SJCRH30 (cell line): ENCODE measurements at regions not wholly inside any gene's neighbourhood (a gene's known extent, or its start where the extent isn't known, plus 50 kb on each side); places are given as distances from the start of the nearest gene placed in this dataset.

Experiments
- DNase-seq, 2 experiments: peaks; one replicate each; pipeline ENCODE4 v3.0.0-alpha.2; 2015 to 2020
- H3K27ac ChIP-seq: fragments of 250-450 bp; sonication (Bioruptor Pico); 2 replicates; pipeline ENCODE4 v1.5.1; 2020; ENCODE audit warnings: mild to moderate bottlenecking, moderate library complexity
- H3K27me3 ChIP-seq: fragments of 250-450 bp; sonication (Bioruptor Pico); 2 replicates; pipeline ENCODE4 v1.5.1; 2020; ENCODE audit warnings: mild to moderate bottlenecking, moderate library complexity
- H3K36me3 ChIP-seq: fragments of 250-450 bp; sonication (Bioruptor Pico); 2 replicates; pipeline ENCODE4 v1.5.1; 2020; ENCODE audit warnings: mild to moderate bottlenecking, moderate library complexity
- H3K4me1 ChIP-seq: fragments of 250-450 bp; sonication (Bioruptor Pico); 2 replicates; pipeline ENCODE4 v1.5.1; 2020; ENCODE audit warnings: mild to moderate bottlenecking, moderate library complexity
- H3K4me3 ChIP-seq: fragments of 250-450 bp; sonication (Bioruptor Pico); 2 replicates; pipeline ENCODE4 v1.5.1; 2020; ENCODE audit warnings: mild to moderate bottlenecking, moderate library complexity
- H3K9me3 ChIP-seq: fragments of 250-450 bp; sonication (Bioruptor Pico); replicated peaks from 2 replicates; pipeline ENCODE4 v1.5.1; 2020; ENCODE audit warnings: mild to moderate bottlenecking, moderate library complexity

DNA sequence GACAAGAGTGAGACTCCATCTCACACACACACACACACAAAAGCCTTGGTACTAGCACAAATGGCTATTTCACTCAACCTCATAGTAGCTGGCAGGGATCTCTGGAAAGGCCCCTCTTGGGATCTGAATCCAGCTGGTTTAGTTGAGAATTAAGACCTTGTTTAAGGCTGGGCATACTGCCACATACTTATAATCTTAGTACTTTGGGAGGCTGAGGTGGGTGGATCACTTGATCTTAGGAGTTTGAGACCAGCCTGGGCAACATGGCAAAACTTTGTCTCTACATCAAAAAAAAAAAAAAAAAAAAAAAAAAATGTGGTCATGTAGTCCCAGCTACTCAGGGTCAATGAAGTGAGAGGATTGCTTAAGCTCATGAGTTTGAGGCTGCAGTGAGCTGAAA is 628.3 kb downstream of the MMUT start:
- no peak for DNase-seq
- no peak overlapping the region for H3K27ac ChIP-seq
- H3K36me3 ChIP-seq, result no peaks in the 10 kb centered on the region
- H3K9me3 ChIP-seq, result no peaks in the 10 kb centered on the region
- H3K4me1 ChIP-seq, result no peaks in the 10 kb centered on the region
- H3K4me3 ChIP-seq, result no peak overlapping the region
- H3K27me3 ChIP-seq, result no peaks in the 10 kb centered on the region

GRCh38 chr6:48833916-48834315 is 629.1 kb downstream of the MMUT start:
- Histone ChIP-seq H3K4me1 (no peaks in the 10 kb centered on the region), H3K4me3 (no peak overlapping the region), H3K27me3 (no peaks in the 10 kb centered on the region), H3K36me3 (no peaks in the 10 kb centered on the region), H3K9me3 (no peaks in the 10 kb centered on the region), H3K27ac (no peak overlapping the region)
- no peak for DNase-seq

DNA sequence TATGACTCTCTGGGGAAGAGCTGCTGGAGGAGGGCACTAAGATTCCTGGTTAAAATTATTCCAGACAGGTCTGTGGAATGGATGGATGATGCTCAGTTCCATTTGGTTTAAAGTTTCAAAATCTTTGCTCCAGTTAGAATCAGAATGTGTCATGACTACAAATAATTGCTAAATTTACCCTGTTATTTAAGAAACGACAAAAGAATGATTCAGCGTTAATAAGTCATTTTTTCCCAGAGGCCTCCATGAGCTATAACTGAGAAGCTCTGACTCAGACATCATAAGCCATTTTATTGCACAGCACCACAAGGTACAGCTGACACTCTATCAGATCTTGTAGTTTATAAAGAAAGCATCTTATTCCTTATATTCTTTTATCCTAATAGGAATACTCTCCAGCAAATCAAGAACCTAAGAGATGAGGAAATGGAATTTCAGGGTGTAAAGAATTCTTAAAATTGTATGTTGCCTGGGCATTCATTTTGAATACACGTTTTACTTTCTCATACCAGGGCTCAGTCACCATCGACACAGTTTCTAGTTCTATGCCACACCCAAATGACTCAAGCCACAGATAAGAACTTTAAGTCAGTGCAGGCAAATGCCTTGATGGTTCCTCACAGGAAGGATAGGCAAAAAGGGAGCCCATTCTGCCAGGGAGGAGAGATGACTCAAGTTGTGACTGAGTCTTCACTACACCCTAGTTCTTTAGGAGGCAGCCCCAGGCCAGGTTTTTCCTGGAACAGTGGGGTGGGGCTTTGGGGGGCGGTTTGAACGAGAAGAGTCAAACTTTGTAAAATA is 636.0 kb downstream of the MMUT start:
- DNase-seq, result peak in 1 of 2 experiments; percentile 3
- H3K9me3 ChIP-seq, result no peaks in the 10 kb centered on the region

GRCh38 chr6:48826152-48826515 is 636.9 kb downstream of the MMUT start:
- Histone ChIP-seq H3K4me3 (no peak overlapping the region), H3K4me1 (no peaks in the 10 kb centered on the region), H3K27ac (no peak overlapping the region), H3K36me3 (no peaks in the 10 kb centered on the region), H3K27me3 (no peaks in the 10 kb centered on the region), H3K9me3 (no peaks in the 10 kb centered on the region)
- DNase-seq, result no peak

More for the DNA sequence above, 636.0 kb downstream of the MMUT start:
- no peak overlapping the region for H3K4me3 ChIP-seq
- H3K27ac ChIP-seq, result no peak overlapping the region
- H3K27me3 ChIP-seq, result no peaks in the 10 kb centered on the region
- no peaks in the 10 kb centered on the region for H3K36me3 ChIP-seq
- H3K4me1 ChIP-seq, result no peaks in the 10 kb centered on the region

- H3K36me3 ChIP-seq, result no peaks in the 10 kb centered on the region
- H3K9me3 ChIP-seq, result no peaks in the 10 kb centered on the region
- H3K27me3 ChIP-seq, result no peaks in the 10 kb centered on the region
- DNase-seq, result no peak
- H3K27ac ChIP-seq, result no peak overlapping the region
- no peak overlapping the region for H3K4me3 ChIP-seq
- H3K4me1 ChIP-seq, result no peaks in the 10 kb centered on the region
Observed at GRCh38 chr6:48825501-48826151, 637.4 kb downstream of the MMUT start.

- Histone ChIP-seq H3K27ac (no peak overlapping the region), H3K4me3 (no peak overlapping the region), H3K36me3 (no peaks in the 10 kb centered on the region), H3K9me3 (no peaks in the 10 kb centered on the region), H3K4me1 (no peaks in the 10 kb centered on the region), H3K27me3 (no peaks in the 10 kb centered on the region)
- no peak for DNase-seq
Observed at GRCh38 chr6:48818052-48818412, 645.0 kb downstream of the MMUT start.

DNA sequence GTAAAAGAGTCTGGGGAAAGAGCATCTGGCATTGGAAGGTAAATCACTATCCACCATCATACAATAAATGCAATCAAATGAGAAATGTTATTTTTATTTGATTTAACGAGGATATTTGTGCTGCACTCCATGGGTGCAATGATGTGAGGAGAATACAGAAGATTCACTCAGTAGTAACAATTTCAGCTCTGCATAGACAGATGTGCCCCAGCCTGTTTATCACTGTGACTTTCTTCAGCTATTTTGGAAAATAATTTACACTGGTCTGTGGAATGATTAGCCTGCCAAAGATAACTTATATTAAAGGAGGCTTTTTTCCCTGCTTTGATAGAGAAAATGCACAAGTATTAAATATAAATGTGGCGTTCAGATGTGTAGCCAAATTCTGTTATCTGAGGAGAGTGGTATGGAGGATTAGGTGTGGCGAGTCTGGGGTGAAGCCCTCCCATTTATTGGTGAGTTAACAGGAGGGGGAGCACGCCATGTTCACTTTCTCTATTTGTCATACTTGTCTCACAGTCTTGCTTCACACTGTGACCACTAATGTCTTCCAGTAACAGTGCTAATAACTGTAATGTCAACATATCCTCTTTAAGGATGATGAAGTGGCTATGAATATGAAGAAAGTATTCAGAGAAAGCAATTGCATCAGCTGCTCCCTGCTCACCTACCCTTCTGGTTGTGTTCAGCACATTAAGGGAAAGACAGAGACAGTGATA is 645.6 kb downstream of the MMUT start:
- H3K4me1 ChIP-seq, result no peaks in the 10 kb centered on the region
- H3K4me3 ChIP-seq, result no peak overlapping the region
- H3K27ac ChIP-seq, result no peak overlapping the region
- no peaks in the 10 kb centered on the region for H3K36me3 ChIP-seq
- no peaks in the 10 kb centered on the region for H3K9me3 ChIP-seq
- H3K27me3 ChIP-seq, result no peaks in the 10 kb centered on the region
- no peak for DNase-seq

DNA sequence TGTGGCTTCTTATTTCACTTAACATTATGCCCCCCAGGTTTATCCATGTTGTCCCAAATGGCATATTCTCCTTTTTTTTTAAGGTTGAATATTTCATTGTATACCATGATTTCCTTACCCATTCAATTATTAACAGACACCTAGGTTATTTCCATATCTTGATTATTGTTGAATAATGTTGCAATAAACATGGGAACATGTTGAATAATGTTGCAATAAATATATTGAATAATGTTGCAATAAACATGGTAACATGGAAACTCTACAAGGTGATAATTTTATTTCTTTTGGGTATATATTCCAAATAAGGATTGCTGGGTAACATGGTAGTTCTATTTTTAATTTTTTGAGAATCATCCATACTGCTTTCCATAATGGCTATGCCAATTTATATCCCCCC is 648.1 kb downstream of the MMUT start:
- Histone ChIP-seq H3K4me3 (no peak overlapping the region), H3K27me3 (no peaks in the 10 kb centered on the region), H3K36me3 (no peaks in the 10 kb centered on the region), H3K27ac (no peak overlapping the region), H3K4me1 (no peaks in the 10 kb centered on the region), H3K9me3 (no peaks in the 10 kb centered on the region)
- no peak for DNase-seq

GRCh38 chr6:48813836-48814235 is 649.2 kb downstream of the MMUT start:
- no peaks in the 10 kb centered on the region for H3K36me3 ChIP-seq
- no peak for DNase-seq
- no peaks in the 10 kb centered on the region for H3K9me3 ChIP-seq
- H3K27me3 ChIP-seq, result no peaks in the 10 kb centered on the region
- H3K4me1 ChIP-seq, result no peaks in the 10 kb centered on the region
- H3K4me3 ChIP-seq, result no peak overlapping the region
- H3K27ac ChIP-seq, result no peak overlapping the region

GRCh38 chr6:48809700-48810099 is 653.4 kb downstream of the MMUT start:
- Histone ChIP-seq H3K27me3 (no peaks in the 10 kb centered on the region), H3K9me3 (no peaks in the 10 kb centered on the region), H3K4me3 (no peak overlapping the region), H3K27ac (no peak overlapping the region), H3K4me1 (no peaks in the 10 kb centered on the region), H3K36me3 (no peaks in the 10 kb centered on the region)
- DNase-seq, result no peak

DNA sequence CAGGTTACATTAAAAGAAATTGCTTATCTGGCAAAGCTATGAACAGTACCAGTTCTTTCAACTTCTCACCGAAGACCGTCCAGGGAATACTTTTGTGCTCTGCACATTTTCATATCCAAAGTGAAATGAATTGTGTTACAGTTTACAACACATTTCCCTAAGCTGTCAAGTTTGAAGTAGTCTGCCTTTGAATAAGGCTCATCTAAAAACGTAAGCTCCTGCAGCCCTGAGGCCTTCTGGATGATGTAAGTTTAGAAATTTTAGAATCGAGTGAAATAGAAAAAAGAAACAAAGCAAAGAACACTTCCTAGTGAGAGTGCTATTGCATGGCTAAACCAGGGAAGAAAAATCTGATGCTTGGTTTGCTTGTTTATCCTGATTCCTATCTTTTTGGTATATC is 653.8 kb downstream of the MMUT start:
- Histone ChIP-seq H3K4me1 (no peaks in the 10 kb centered on the region), H3K9me3 (no peaks in the 10 kb centered on the region), H3K36me3 (no peaks in the 10 kb centered on the region), H3K27ac (no peak overlapping the region), H3K4me3 (no peak overlapping the region), H3K27me3 (no peaks in the 10 kb centered on the region)
- DNase-seq, result no peak

DNA sequence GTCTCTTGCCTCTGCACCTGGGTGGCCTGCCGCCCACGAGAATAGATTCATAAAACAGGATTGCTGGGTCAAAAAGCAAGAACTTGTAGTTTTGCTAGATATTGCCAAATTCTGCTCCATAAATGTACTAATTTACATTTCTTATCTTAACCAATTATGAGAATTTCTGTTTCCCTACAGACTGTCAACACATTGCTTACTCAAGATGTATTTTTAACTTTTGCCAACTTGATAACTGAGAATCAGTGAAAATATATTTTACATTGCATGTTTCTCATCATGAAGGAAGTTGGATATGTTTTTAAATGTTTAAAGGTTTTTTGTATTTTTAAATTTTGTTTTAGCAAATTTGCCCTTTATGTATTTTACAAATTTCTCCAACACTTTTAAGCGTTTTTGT is 664.8 kb downstream of the MMUT start:
- no peaks in the 10 kb centered on the region for H3K9me3 ChIP-seq
- H3K4me3 ChIP-seq, result no peak overlapping the region
- no peaks in the 10 kb centered on the region for H3K4me1 ChIP-seq
- no peaks in the 10 kb centered on the region for H3K36me3 ChIP-seq
- DNase-seq, result no peak
- H3K27me3 ChIP-seq, result no peaks in the 10 kb centered on the region
- no peak overlapping the region for H3K27ac ChIP-seq

- no peaks in the 10 kb centered on the region for H3K9me3 ChIP-seq
- no peaks in the 10 kb centered on the region for H3K27me3 ChIP-seq
- H3K4me1 ChIP-seq, result no peaks in the 10 kb centered on the region
- no peak overlapping the region for H3K27ac ChIP-seq
- DNase-seq, result no peak
- no peak overlapping the region for H3K4me3 ChIP-seq
- H3K36me3 ChIP-seq, result no peaks in the 10 kb centered on the region
Observed at GRCh38 chr6:48782225-48782624, 671.2 kb upstream of the PTCHD4 start.

DNA sequence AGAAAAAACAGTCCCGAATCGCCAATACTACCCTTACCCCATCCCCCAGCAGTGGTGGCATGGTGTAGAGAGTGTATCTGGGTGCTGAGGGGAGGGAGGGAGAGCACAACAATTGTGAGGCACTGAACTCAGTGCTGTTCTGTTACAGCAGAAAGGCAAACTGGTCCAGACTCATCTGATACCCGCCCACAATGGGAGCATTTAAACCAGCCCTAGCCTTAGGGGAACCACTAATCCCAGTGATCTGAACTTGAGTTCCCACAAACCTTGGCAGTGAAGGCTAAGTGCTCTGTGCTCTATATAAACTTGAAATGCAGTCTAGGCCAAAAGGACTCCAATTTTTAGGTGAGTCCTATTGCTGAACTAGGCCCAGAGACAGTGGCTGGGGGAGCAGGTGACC is 666.4 kb upstream of the PTCHD4 start:
- H3K4me3 ChIP-seq, result no peak overlapping the region
- no peaks in the 10 kb centered on the region for H3K27me3 ChIP-seq
- H3K4me1 ChIP-seq, result no peaks in the 10 kb centered on the region
- H3K9me3 ChIP-seq, result no peaks in the 10 kb centered on the region
- no peaks in the 10 kb centered on the region for H3K36me3 ChIP-seq
- DNase-seq, result peak in 1 of 2 experiments; percentile 5
- H3K27ac ChIP-seq, result no peak overlapping the region

DNA sequence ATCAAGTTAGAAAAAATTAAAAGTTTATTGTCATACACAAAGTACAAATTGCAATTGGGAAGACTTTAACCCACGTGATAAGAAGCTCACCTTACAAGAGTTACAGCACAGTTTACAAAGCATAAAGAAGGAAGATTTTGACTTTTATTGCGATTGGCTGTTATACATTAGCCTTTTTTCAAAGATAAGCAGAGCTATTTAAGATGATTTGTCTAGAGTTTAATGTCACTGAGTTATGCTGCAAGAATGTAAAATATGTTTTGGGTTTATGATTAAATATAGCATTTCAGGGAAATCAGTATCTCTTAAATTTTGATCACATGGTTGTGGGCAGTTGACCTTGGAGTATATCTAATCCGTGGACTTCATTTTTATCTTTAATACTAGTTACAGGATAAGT is 664.2 kb upstream of the PTCHD4 start:
- H3K9me3 ChIP-seq, result no peaks in the 10 kb centered on the region
- no peaks in the 10 kb centered on the region for H3K36me3 ChIP-seq
- no peak overlapping the region for H3K27ac ChIP-seq
- H3K27me3 ChIP-seq, result no peaks in the 10 kb centered on the region
- no peak overlapping the region for H3K4me3 ChIP-seq
- no peak for DNase-seq
- H3K4me1 ChIP-seq, result no peaks in the 10 kb centered on the region
